Right kidney (tissue), 1 donor: ENCODE measurements at regions not wholly inside any gene's neighbourhood (a gene's known extent, or its start where the extent isn't known, plus 50 kb on each side); places are given as distances from the start of the nearest gene placed in this dataset.

ENCODE experiments used
- DNase-seq: peaks from one replicate; pipeline ENCODE4 v3.0.0-alpha.2; 2016

GRCh38 chr2:65728477-65729180 lies 296.2 kb upstream of the SPRED2 start:
- DNase-seq = no peak

- DNase-seq = no peak
Measured at GRCh38 chr2:65727816-65728215, 295.4 kb upstream of the SPRED2 start.

- no peak for DNase-seq
Measured at GRCh38 chr2:65727381-65727780, 295.0 kb upstream of the SPRED2 start.

GRCh38 chr2:65724752-65725151 lies 292.4 kb upstream of the SPRED2 start:
- DNase-seq = no peak

GRCh38 chr2:65724336-65724735 lies 291.9 kb upstream of the SPRED2 start:
- DNase-seq = no peak

- peak; percentile 33 for DNase-seq
Measured at GRCh38 chr2:65722028-65722778, 289.8 kb upstream of the SPRED2 start.

GRCh38 chr2:65716698-65717097 lies 284.3 kb upstream of the SPRED2 start:
- no peak for DNase-seq

GRCh38 chr2:65715323-65715722 lies 282.9 kb upstream of the SPRED2 start:
- no peak for DNase-seq

- DNase-seq = no peak
Measured at GRCh38 chr2:65714866-65715265, 282.5 kb upstream of the SPRED2 start.

GRCh38 chr2:65711863-65712262 lies 279.5 kb upstream of the SPRED2 start:
- DNase-seq = no peak

- DNase-seq = no peak
Measured at GRCh38 chr2:65710779-65711295, 278.4 kb upstream of the SPRED2 start.

GRCh38 chr2:65710356-65710755 lies 278.0 kb upstream of the SPRED2 start:
- DNase-seq = no peak

GRCh38 chr2:65708086-65708485 lies 275.7 kb upstream of the SPRED2 start:
- DNase-seq = no peak

- no peak for DNase-seq
Measured at GRCh38 chr2:65706411-65706810, 274.0 kb upstream of the SPRED2 start.

- no peak for DNase-seq
Measured at GRCh38 chr2:65701191-65701590, 268.8 kb upstream of the SPRED2 start.

GRCh38 chr2:65700720-65701119 lies 268.3 kb upstream of the SPRED2 start:
- DNase-seq = no peak

- DNase-seq = no peak
Measured at GRCh38 chr2:65700004-65700651, 267.7 kb upstream of the SPRED2 start.

GRCh38 chr2:65691816-65692215 lies 259.4 kb upstream of the SPRED2 start:
- DNase-seq = no peak

- no peak for DNase-seq
Measured at GRCh38 chr2:65688141-65688886, 255.9 kb upstream of the SPRED2 start.

- DNase-seq = no peak
Measured at GRCh38 chr2:65687614-65688013, 255.2 kb upstream of the SPRED2 start.

- no peak for DNase-seq
Measured at GRCh38 chr2:65686928-65687521, 254.6 kb upstream of the SPRED2 start.

GRCh38 chr2:65681503-65681902 lies 249.1 kb upstream of the SPRED2 start:
- DNase-seq = no peak
